ENCODE measurements at regions not wholly inside any gene's neighbourhood (a gene's known extent, or its start where the extent isn't known, plus 50 kb on each side); places are given as distances from the start of the nearest gene placed in this dataset.

- DNase-seq, result no peak
Measured at GRCh38 chr15:69777356-69777755, 320.4 kb downstream of the TLE3 start.

GRCh38 chr15:69780374-69780773, 317.3 kb downstream of the TLE3 start:
- no peak for DNase-seq

- DNase-seq, result no peak
Measured at GRCh38 chr15:69780981-69781380, 316.7 kb downstream of the TLE3 start.

- no peak for DNase-seq
Measured at GRCh38 chr15:69781411-69782125, 316.1 kb downstream of the TLE3 start.

- no peak for DNase-seq
Measured at GRCh38 chr15:69782139-69782658, 315.5 kb downstream of the TLE3 start.

- no peak for DNase-seq
Measured at GRCh38 chr15:69782809-69783208, 314.9 kb downstream of the TLE3 start.

GRCh38 chr15:69783211-69783610, 314.5 kb downstream of the TLE3 start:
- no peak for DNase-seq

- no peak for DNase-seq
Measured at GRCh38 chr15:69784798-69785566, 312.7 kb downstream of the TLE3 start.

- no peak for DNase-seq
Measured at GRCh38 chr15:69786136-69786701, 311.5 kb downstream of the TLE3 start.

GRCh38 chr15:69787791-69788190, 309.9 kb downstream of the TLE3 start:
- no peak for DNase-seq

- DNase-seq, result no peak
Measured at GRCh38 chr15:69789648-69790393, 307.9 kb downstream of the TLE3 start.

- DNase-seq, result no peak
Measured at GRCh38 chr15:69790632-69791031, 307.1 kb downstream of the TLE3 start.

GRCh38 chr15:69792823-69793222, 304.9 kb downstream of the TLE3 start:
- no peak for DNase-seq

GRCh38 chr15:69793431-69793780, 304.3 kb downstream of the TLE3 start:
- no peak for DNase-seq

GRCh38 chr15:69793781-69794451, 303.8 kb downstream of the TLE3 start:
- DNase-seq, result no peak

GRCh38 chr15:69794645-69795469, 302.9 kb downstream of the TLE3 start:
- no peak for DNase-seq

- DNase-seq, result no peak
Measured at GRCh38 chr15:69795601-69796000, 302.1 kb downstream of the TLE3 start.

- no peak for DNase-seq
Measured at GRCh38 chr15:69797051-69797595, 300.6 kb downstream of the TLE3 start.

GRCh38 chr15:69797615-69798014, 300.1 kb downstream of the TLE3 start:
- DNase-seq, result no peak

GRCh38 chr15:69798481-69799250, 299.1 kb downstream of the TLE3 start:
- DNase-seq, result no peak

- DNase-seq, result no peak
Measured at GRCh38 chr15:69801144-69801543, 296.6 kb downstream of the TLE3 start.
